Liver (tissue), 8 donors: ENCODE measurements at regions not wholly inside any gene's neighbourhood (a gene's known extent, or its start where the extent isn't known, plus 50 kb on each side); places are given as distances from the start of the nearest gene placed in this dataset.

Experiments
- DNase-seq: peaks from one replicate; pipeline ENCODE4 v3.0.0-alpha.2; 2017; ENCODE audit warnings: low spot score
- H3K27ac ChIP-seq, 2 donors: one replicate each; pipeline ENCODE4 v1.7.0; 2013; ENCODE audit warnings: inconsistent platforms in 2 of 2, low read length in 2 of 2, control low read depth in 1 of 2, low read depth in 1 of 2, mild to moderate bottlenecking in 1 of 2
- H3K27me3 ChIP-seq, 4 donors: one replicate each; pipeline versions ENCODE4 v1.6.1 to v1.7.0; 2013; ENCODE audit warnings: low read length in 3 of 4, inconsistent platforms in 1 of 4, mild to moderate bottlenecking in 1 of 4, moderate library complexity in 1 of 4; ENCODE audit not compliant: control insufficient read depth in 4 of 4, insufficient read depth in 4 of 4
- H3K36me3 ChIP-seq, 4 donors: one replicate each; pipeline versions ENCODE4 v1.6.1 to v1.7.0; 2013; ENCODE audit warnings: low read length in 3 of 4, mild to moderate bottlenecking in 3 of 4, low read depth in 1 of 4, moderate library complexity in 1 of 4; ENCODE audit not compliant: control insufficient read depth in 4 of 4, insufficient read depth in 3 of 4
- H3K4me1 ChIP-seq, 4 donors: one replicate each; pipeline versions ENCODE4 v1.6.1 to v1.7.0; 2013; ENCODE audit warnings: low read length in 3 of 4, mild to moderate bottlenecking in 3 of 4, moderate library complexity in 1 of 4; ENCODE audit not compliant: control insufficient read depth in 4 of 4, insufficient read depth in 4 of 4
- H3K4me3 ChIP-seq, 3 donors: one replicate each; pipeline versions ENCODE4 v1.6.1 to v1.7.0; 2013; ENCODE audit warnings: low read length in 3 of 3, control low read depth in 1 of 3, low read depth in 1 of 3, mild to moderate bottlenecking in 1 of 3
- H3K9ac ChIP-seq, 2 donors: one replicate each; pipeline ENCODE4 v1.7.0; 2013; ENCODE audit warnings: low read length in 2 of 2, mild to moderate bottlenecking in 2 of 2, moderate library complexity in 2 of 2, control low read depth in 1 of 2, low read depth in 1 of 2
- H3K9me3 ChIP-seq, 4 donors: one replicate each; pipeline versions ENCODE4 v1.6.1 to v1.7.0; 2013; ENCODE audit warnings: low read length in 3 of 4; ENCODE audit not compliant: control insufficient read depth in 4 of 4
- ATF3 ChIP-seq: IDR thresholded peaks from 2 replicates; pipeline ENCODE4 v1.6.1; 2016; ENCODE audit warnings: antibody characterized with exemption
- EGR1 ChIP-seq, 2 donors: IDR thresholded peaks; 2 replicates each; pipeline ENCODE4 v1.6.1; 2016 to 2018; ENCODE audit warnings: antibody characterized with exemption in 2 of 2, low read depth in 2 of 2
- FOXA1 ChIP-seq: IDR thresholded peaks from 2 replicates; pipeline ENCODE4 v1.6.1; 2016; ENCODE audit warnings: antibody characterized with exemption
- FOXA2 ChIP-seq: IDR thresholded peaks from 2 replicates; pipeline ENCODE4 v1.6.1; 2016; ENCODE audit warnings: antibody characterized with exemption
- GABPA ChIP-seq, 2 donors: IDR thresholded peaks in 1 of 2; conservative IDR thresholded peaks in 1 of 2; 2 replicates each; pipeline ENCODE4 v1.6.1; 2016; ENCODE audit warnings: antibody characterized with exemption in 2 of 2, mild to moderate bottlenecking in 1 of 2, moderate library complexity in 1 of 2
- HNF4A ChIP-seq, 2 donors: conservative IDR thresholded peaks; 2 replicates each; pipeline ENCODE4 v1.6.1; 2016; ENCODE audit warnings: antibody characterized with exemption in 2 of 2, mild to moderate bottlenecking in 2 of 2
- HNF4G ChIP-seq: IDR thresholded peaks from 2 replicates; pipeline ENCODE4 v1.6.1; 2016; ENCODE audit warnings: antibody characterized with exemption
- JUND ChIP-seq, 2 donors: IDR thresholded peaks; 2 replicates each; pipeline ENCODE4 v1.6.1; 2016; ENCODE audit warnings: antibody characterized with exemption in 2 of 2
- MAX ChIP-seq: IDR thresholded peaks from 2 replicates; pipeline ENCODE4 v1.6.1; 2016; ENCODE audit warnings: antibody characterized with exemption
- REST ChIP-seq: IDR thresholded peaks from 2 replicates; pipeline ENCODE4 v1.6.1; 2016; ENCODE audit warnings: antibody characterized with exemption, mild to moderate bottlenecking
- RXRA ChIP-seq, 2 donors: IDR thresholded peaks; 2 replicates each; pipeline ENCODE4 v1.6.1; 2017 to 2018; ENCODE audit warnings: antibody characterized with exemption in 2 of 2, mild to moderate bottlenecking in 1 of 2
- SP1 ChIP-seq: IDR thresholded peaks from 2 replicates; pipeline ENCODE4 v1.6.1; 2018; ENCODE audit warnings: antibody characterized with exemption, mild to moderate bottlenecking
- TAF1 ChIP-seq: conservative IDR thresholded peaks from 2 replicates; pipeline ENCODE4 v1.6.1; 2016; ENCODE audit warnings: antibody characterized with exemption, mild to moderate bottlenecking
- ZBTB33 ChIP-seq: IDR thresholded peaks from 2 replicates; pipeline ENCODE4 v1.6.1; 2016; ENCODE audit warnings: antibody characterized with exemption
- WGBS: extraction: QIAGEN DNeasy Blood & Tissue Kit; methylation state at CpG from one replicate; pipeline ENCODE4 v1.1.7; 2013; 5-methylcytosine and 5-hydroxymethylcytosine counted together
- TF ChIP-seq, protein P1 (sequence below): fragments of 150-350 bp; IDR thresholded peaks from 2 replicates; pipeline ENCODE4 v1.5.1; 2017; ENCODE audit warnings: improper control_type of control experiment, low read depth, low read length; ENCODE audit not compliant: missing input control
- donor health status: healthy.
- donor health status: healthy.
- donor health status: healthy.
- donor health status: healthy.
- donor health status: healthy.

GRCh38 chr18:65398347-65399075 lies 352.3 kb upstream of the CDH7 start:
- WGBS: 65% methylated on average over 4 of the region's 4 CpGs
- Histone ChIP-seq H3K36me3 (no peaks in the 10 kb centered on the region), H3K4me3 (no peak overlapping the region), H3K4me1 (no peaks in the 10 kb centered on the region), H3K27me3 (no peaks in the 10 kb centered on the region), H3K27ac (no peak overlapping the region), H3K9ac (no peak overlapping the region), H3K9me3 (no peaks in the 10 kb centered on the region)
- TF ChIP-seq EGR1 (IDR thresholded peaks at IDR 0.05; ENCODE audit: low read depth in 2 of 2) (no peak), ATF3 (no peak), RXRA (IDR thresholded peaks at IDR 0.05) (no peak), SP1 (no peak), ZBTB33 (no peak), HNF4G (no peak)
- TF ChIP-seq, protein P1, sequence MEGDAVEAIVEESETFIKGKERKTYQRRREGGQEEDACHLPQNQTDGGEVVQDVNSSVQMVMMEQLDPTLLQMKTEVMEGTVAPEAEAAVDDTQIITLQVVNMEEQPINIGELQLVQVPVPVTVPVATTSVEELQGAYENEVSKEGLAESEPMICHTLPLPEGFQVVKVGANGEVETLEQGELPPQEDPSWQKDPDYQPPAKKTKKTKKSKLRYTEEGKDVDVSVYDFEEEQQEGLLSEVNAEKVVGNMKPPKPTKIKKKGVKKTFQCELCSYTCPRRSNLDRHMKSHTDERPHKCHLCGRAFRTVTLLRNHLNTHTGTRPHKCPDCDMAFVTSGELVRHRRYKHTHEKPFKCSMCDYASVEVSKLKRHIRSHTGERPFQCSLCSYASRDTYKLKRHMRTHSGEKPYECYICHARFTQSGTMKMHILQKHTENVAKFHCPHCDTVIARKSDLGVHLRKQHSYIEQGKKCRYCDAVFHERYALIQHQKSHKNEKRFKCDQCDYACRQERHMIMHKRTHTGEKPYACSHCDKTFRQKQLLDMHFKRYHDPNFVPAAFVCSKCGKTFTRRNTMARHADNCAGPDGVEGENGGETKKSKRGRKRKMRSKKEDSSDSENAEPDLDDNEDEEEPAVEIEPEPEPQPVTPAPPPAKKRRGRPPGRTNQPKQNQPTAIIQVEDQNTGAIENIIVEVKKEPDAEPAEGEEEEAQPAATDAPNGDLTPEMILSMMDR: no peak
- DNase-seq: no peak

GRCh38 chr18:65380986-65381385 lies 369.8 kb upstream of the CDH7 start:
- H3K27ac ChIP-seq: no peak overlapping the region
- peaks cover 0 to 4% (median 0%) of the 10 kb centered on the region in 4 donors for H3K27me3 ChIP-seq
- no peak for DNase-seq
- H3K9ac ChIP-seq: no peak overlapping the region
- WGBS: 59% methylated on average over 3 of the region's 3 CpGs
- H3K4me3 ChIP-seq: no peak overlapping the region
- H3K9me3 ChIP-seq: peaks cover 0 to 2% (median 0%) of the 10 kb centered on the region in 4 donors
- H3K36me3 ChIP-seq: no peaks in the 10 kb centered on the region
- no peak for TF ChIP-seq FOXA2
- no peak for TF ChIP-seq FOXA1
- TF ChIP-seq REST: no peak
- TF ChIP-seq HNF4A (conservative IDR thresholded peaks at IDR 0.05): no peak
- no peak for TF ChIP-seq TAF1
- no peak for TF ChIP-seq HNF4G
- no peak for TF ChIP-seq ZBTB33
- no peak for TF ChIP-seq JUND (IDR thresholded peaks at IDR 0.05)
- TF ChIP-seq, protein P1: no peak
- no peak for TF ChIP-seq MAX
- no peak for TF ChIP-seq SP1
- TF ChIP-seq GABPA (IDR thresholded peaks at IDR 0.05 in 1 of 2, conservative IDR thresholded peaks at IDR 0.05 in 1 of 2): no peak
- TF ChIP-seq EGR1 (IDR thresholded peaks at IDR 0.05; ENCODE audit: low read depth in 2 of 2): no peak
- H3K4me1 ChIP-seq: no peaks in the 10 kb centered on the region
